ENCODE measurements at regions not wholly inside any gene's neighbourhood (a gene's known extent, or its start where the extent isn't known, plus 50 kb on each side); places are given as distances from the start of the nearest gene placed in this dataset.
"Not testable (repeated sequence)": the region's sequence is repeated elsewhere in the genome, so short reads cannot be mapped to it uniquely, and the experiment has no call there.

DNA sequence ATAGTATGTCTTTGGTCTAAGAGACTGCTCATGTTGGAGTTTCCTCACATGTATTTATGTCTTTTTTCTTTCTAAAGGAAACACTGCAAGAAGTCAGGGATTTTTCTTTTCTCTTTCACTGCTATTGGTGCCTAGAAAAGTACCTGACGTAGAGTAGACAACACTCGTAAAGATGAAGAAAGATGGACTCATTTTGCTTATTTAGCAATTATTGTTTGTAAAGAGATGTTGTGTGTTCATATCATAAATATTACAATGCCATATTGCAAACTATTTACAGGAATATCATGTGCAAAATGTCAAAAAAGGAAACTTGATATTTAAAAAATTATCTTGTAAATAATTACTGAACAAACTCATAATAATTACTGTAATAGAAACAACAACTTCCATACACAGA, 2711.5 kb upstream of the PCDH20 start:
- no CpG with 5 or more reads among the region's 2 CpGs for WGBS (ENCODE audit: extremely low coverage, insufficient read length, low lambda C conversion rate)

DNA sequence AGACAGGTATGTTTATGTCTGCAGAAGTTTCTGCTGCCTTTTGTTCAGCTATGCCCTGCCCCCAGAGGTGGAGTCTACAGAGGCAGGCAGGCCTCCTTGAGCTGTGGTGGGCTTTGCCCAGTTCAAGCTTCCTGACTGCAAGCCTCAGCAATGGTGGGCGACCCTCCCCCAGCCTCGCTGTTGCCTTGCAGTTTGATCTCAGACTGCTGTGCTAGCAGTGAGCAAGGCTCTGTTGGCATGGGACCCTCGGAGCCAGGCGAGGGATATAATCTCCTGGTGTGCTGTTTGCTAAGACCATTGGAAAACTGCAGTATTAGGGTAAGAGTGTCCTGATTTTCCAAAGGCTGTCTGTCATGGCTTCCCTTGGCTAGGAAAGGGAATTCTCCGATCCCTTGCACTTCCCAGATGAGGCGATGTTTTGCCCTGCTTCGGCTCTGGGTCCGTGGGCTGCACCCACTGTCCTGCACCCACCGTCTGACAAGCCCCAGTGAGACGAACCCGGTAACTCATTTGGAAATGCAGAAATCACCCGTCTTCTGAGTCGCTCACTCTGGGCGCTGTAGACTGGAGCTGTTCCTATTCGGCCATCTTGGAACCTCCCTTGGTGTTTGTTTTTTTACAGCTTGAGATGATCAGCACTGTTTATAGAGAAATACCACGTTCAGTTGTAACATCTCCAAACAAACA, 2705.5 kb upstream of the PCDH20 start:
- not testable (repeated sequence) for H3K27ac Mint-ChIP-seq; H3K56ac ChIP-seq (ENCODE audit: insufficient read length, low read depth, low read length); H3K27me3 ChIP-seq (ENCODE audit: insufficient read depth, low read length); DNase-seq; H3K27ac ChIP-seq (ENCODE audit: insufficient read length, low read depth, low read length); H2AK5ac ChIP-seq (ENCODE audit: insufficient read length, low read length); H3K4me2 ChIP-seq (ENCODE audit: insufficient read depth, insufficient read length, low read length); H3K4me1 Mint-ChIP-seq; H2BK12ac ChIP-seq (ENCODE audit: insufficient read length, low read depth, low read length); H2AFZ ChIP-seq (ENCODE audit: low read length); H3K4me3 Mint-ChIP-seq; H3K23ac ChIP-seq (ENCODE audit: insufficient read length, low read depth, low read length); H2BK120ac ChIP-seq (ENCODE audit: low read depth, low read length, poor library complexity, severe bottlenecking); H2BK15ac ChIP-seq (ENCODE audit: low read depth, low read length); H3T11ph ChIP-seq (ENCODE audit: low read length); H2BK20ac ChIP-seq (ENCODE audit: low read depth, low read length, poor library complexity, severe bottlenecking); H3K14ac ChIP-seq (ENCODE audit: insufficient read depth, low read length); H3K4ac ChIP-seq (ENCODE audit: low read depth, low read length); H3K4me1 ChIP-seq (ENCODE audit: insufficient read depth, low read length); H3K18ac ChIP-seq (ENCODE audit: insufficient read length, low read depth, low read length); H4K20me1 ChIP-seq (ENCODE audit: control insufficient read depth, insufficient read depth, insufficient read length); H4K5ac ChIP-seq (ENCODE audit: insufficient read length, low read depth, low read length); H4K8ac ChIP-seq (replicated peaks; ENCODE audit: insufficient read length, low read depth, low read length); H3K79me2 ChIP-seq (ENCODE audit: insufficient read depth, low read length); H2BK5ac ChIP-seq (ENCODE audit: insufficient read length, low read length); H3K27me3 Mint-ChIP-seq (ENCODE audit: low read depth); H3K9me3 ChIP-seq (ENCODE audit: control insufficient read depth, low read depth, low read length); H4K91ac ChIP-seq (ENCODE audit: insufficient read length, low read depth, low read length); H3K23me2 ChIP-seq (ENCODE audit: insufficient read length, low read depth, low read length, poor library complexity, severe bottlenecking); H3K9ac ChIP-seq (ENCODE audit: extremely low read depth, insufficient read length, low read length); H3K79me1 ChIP-seq (ENCODE audit: insufficient read depth, low read depth, low read length, poor library complexity, severe bottlenecking)
- Mint-ChIP-seq H3K36me3 (ENCODE audit: insufficient read depth in 1 of 3, low read depth in 3 of 3) (peaks cover 6 to 14% (median 6%) of the 10 kb centered on the region in 3 experiments; a peak in 4 of 7 replicates), H3K9me3 (peaks cover 17% of the 10 kb centered on the region in 2 experiments)
- WGBS (ENCODE audit: extremely low coverage, insufficient read length, low lambda C conversion rate) = no CpG with 5 or more reads among the region's 16 CpGs

More for the DNA sequence above, 2711.5 kb upstream of the PCDH20 start:
- no peak for DNase-seq
- no peak overlapping the region for H4K91ac ChIP-seq (ENCODE audit: insufficient read length, low read depth, low read length)
- Mint-ChIP-seq H3K27me3 (ENCODE audit: low read depth) (no peaks in the 10 kb centered on the region), H3K4me1 (no peaks in the 10 kb centered on the region), H3K4me3 (no peak overlapping the region), H3K9me3 (no peaks in the 10 kb centered on the region; a peak in 1 of 5 replicates), H3K27ac (no peak overlapping the region), H3K36me3 (ENCODE audit: insufficient read depth in 1 of 3, low read depth in 3 of 3) (no peaks in the 10 kb centered on the region)
- TF ChIP-seq, protein P1, sequence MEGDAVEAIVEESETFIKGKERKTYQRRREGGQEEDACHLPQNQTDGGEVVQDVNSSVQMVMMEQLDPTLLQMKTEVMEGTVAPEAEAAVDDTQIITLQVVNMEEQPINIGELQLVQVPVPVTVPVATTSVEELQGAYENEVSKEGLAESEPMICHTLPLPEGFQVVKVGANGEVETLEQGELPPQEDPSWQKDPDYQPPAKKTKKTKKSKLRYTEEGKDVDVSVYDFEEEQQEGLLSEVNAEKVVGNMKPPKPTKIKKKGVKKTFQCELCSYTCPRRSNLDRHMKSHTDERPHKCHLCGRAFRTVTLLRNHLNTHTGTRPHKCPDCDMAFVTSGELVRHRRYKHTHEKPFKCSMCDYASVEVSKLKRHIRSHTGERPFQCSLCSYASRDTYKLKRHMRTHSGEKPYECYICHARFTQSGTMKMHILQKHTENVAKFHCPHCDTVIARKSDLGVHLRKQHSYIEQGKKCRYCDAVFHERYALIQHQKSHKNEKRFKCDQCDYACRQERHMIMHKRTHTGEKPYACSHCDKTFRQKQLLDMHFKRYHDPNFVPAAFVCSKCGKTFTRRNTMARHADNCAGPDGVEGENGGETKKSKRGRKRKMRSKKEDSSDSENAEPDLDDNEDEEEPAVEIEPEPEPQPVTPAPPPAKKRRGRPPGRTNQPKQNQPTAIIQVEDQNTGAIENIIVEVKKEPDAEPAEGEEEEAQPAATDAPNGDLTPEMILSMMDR (conservative IDR thresholded peaks at IDR 0.05) = no peak
- H3K4ac ChIP-seq (ENCODE audit: low read depth, low read length) = no peak overlapping the region
- H3K9me3 ChIP-seq (ENCODE audit: control insufficient read depth, low read depth, low read length) = no peaks in the 10 kb centered on the region
- peaks cover 3% of the 10 kb centered on the region for H4K20me1 ChIP-seq (ENCODE audit: control insufficient read depth, insufficient read depth, insufficient read length)
- no peak overlapping the region for H3T11ph ChIP-seq (ENCODE audit: low read length)
- H3K14ac ChIP-seq (ENCODE audit: insufficient read depth, low read length) = no peak overlapping the region
- H4K5ac ChIP-seq (ENCODE audit: insufficient read length, low read depth, low read length) = no peak overlapping the region
- no peaks in the 10 kb centered on the region for H3K4me1 ChIP-seq (ENCODE audit: insufficient read depth, low read length)
- no peaks in the 10 kb centered on the region for H3K23me2 ChIP-seq (ENCODE audit: insufficient read length, low read depth, low read length, poor library complexity, severe bottlenecking)
- no peaks in the 10 kb centered on the region for H3K79me1 ChIP-seq (ENCODE audit: insufficient read depth, low read depth, low read length, poor library complexity, severe bottlenecking)
- no peak overlapping the region for H4K8ac ChIP-seq (replicated peaks; ENCODE audit: insufficient read length, low read depth, low read length)
- H3K18ac ChIP-seq (ENCODE audit: insufficient read length, low read depth, low read length) = no peak overlapping the region
- H3K23ac ChIP-seq (ENCODE audit: insufficient read length, low read depth, low read length) = no peak overlapping the region
- no peak overlapping the region for H2BK120ac ChIP-seq (ENCODE audit: low read depth, low read length, poor library complexity, severe bottlenecking)
- H3K27ac ChIP-seq (ENCODE audit: insufficient read length, low read depth, low read length) = no peak overlapping the region
- no peaks in the 10 kb centered on the region for H3K79me2 ChIP-seq (ENCODE audit: insufficient read depth, low read length)
- no peak overlapping the region for H3K56ac ChIP-seq (ENCODE audit: insufficient read length, low read depth, low read length)
- H2BK15ac ChIP-seq (ENCODE audit: low read depth, low read length) = no peak overlapping the region
- no peak overlapping the region for H3K4me2 ChIP-seq (ENCODE audit: insufficient read depth, insufficient read length, low read length)
- H2AK5ac ChIP-seq (ENCODE audit: insufficient read length, low read length) = no peak overlapping the region
- no peak overlapping the region for H2BK20ac ChIP-seq (ENCODE audit: low read depth, low read length, poor library complexity, severe bottlenecking)
- H3K27me3 ChIP-seq (ENCODE audit: insufficient read depth, low read length) = no peaks in the 10 kb centered on the region
- H3K9ac ChIP-seq (ENCODE audit: extremely low read depth, insufficient read length, low read length) = no peak overlapping the region
- no peak overlapping the region for H2AFZ ChIP-seq (ENCODE audit: low read length)
- H2BK5ac ChIP-seq (ENCODE audit: insufficient read length, low read length) = no peak overlapping the region
- H2BK12ac ChIP-seq (ENCODE audit: insufficient read length, low read depth, low read length) = no peak overlapping the region
